AML-193 (cell line): ENCODE measurements at regions not wholly inside any gene's neighbourhood (a gene's known extent, or its start where the extent isn't known, plus 50 kb on each side); places are given as distances from the start of the nearest gene placed in this dataset.
"Not testable (repeated sequence)": the region's sequence is repeated elsewhere in the genome, so short reads cannot be mapped to it uniquely, and the experiment has no call there.

Source experiments
- DNase-seq, 2 experiments: peaks; one replicate each; lab custom pipeline; 2025; lab: John Stamatoyannopoulos, UW

DNA sequence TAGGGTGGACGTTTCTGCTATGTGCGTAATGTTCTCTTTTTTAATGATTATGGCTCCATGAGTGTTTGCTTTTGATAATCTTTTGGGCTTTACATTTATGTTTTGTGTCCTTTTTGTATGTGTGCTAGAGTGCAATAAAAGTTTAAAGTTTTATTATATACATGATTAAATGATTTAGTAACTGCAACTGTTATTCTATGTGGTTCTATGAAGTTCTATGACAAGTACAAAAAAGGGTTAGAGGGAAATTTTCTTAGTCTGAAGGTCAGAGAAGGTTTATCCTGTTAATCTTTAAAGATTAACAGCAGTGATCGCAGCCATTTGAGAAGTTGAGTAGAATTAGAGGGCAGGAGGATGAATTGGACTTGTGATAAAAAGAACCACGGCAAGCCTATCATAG is 386.4 kb upstream of the CHRM3 start:
- DNase-seq, result no peak

DNA sequence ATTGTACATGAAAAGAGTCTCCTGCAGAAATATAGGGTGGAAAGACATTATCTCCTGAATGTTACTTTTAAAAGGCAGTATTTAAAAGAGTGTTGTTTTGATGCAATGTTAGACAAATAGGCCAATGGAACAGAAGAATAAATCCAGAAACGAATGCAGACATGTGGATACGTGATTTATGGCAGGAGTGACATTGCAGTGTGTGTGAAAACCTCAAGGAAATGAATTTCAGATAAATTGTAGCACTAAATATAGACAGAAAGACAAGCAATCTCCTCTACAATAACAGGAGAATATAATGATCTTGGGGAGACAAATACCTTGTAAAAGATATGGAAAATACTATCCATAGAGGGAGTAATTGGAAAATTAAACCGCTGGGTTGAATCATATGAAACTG is 387.8 kb upstream of the CHRM3 start:
- DNase-seq, result no peak

DNA sequence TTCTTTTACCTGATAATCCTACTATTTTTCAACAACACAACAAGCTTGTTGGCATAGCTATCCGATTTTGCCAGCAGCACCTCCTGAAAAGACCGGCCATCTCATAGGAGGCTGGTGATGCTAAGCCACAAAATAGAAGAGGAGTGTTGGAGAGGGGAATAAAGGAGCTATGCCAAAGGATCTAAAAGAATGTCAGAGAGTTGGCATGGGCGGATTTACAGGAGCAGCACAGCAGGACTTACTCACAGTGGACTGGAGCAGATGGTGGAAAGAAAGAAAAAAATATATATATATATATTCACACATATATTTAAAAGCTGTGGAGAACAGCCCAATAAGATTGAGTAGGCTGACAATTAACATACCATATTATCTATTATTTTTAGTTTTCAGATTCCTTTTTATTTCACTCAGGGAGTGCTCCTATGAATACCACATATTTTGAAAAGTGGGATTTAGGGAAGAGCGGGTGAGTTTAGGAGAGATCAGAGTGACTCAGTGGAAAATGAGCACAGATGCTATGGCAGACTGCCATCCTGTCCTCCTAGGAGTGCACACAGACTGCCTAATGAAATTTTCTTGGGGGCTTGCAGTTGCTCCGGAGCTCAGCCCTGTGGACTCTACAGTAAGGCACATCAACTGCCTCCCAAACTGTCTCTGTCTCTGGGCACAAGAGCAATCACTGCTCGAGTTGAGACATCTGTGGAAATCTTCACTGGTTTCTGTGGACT is 394.4 kb upstream of the CHRM3 start:
- no peak for DNase-seq

DNA sequence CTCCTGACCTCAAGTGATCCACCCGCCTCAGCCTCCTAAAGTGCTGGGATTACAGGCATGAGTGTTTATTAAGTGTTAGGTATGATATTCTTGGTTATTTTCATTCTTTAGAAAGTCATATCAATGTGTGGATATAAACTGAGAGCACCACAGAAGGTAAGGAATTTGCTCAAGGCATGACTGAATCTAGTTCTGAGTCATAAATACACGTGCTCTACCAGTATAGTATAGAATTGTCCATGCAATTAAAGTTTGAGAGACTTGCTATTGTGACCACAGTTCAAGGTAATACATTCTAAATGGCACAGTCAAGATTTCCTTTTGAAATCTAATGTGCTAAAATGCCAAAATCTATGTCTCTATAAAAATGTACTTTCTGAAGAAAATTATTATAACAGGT is 401.1 kb upstream of the CHRM3 start:
- no peak for DNase-seq

DNA sequence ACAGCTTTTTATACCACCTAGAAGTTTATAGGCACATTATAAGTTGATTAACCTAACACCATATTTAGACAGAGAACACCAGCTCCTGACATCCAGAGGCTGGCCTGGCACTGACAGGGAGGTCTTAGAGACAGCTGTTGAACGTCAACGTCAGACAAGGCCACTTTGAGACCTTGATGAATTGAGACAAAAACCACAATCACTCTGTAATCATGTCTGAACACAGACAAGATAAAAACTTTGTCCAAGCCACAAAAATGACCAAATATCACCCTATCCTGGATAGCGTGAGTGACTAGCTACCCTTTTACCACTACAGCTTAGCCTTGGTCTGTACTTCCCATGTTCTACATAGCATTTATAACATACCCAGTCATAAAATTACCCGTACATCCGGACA is 403.6 kb upstream of the CHRM3 start:
- DNase-seq, result no peak

DNA sequence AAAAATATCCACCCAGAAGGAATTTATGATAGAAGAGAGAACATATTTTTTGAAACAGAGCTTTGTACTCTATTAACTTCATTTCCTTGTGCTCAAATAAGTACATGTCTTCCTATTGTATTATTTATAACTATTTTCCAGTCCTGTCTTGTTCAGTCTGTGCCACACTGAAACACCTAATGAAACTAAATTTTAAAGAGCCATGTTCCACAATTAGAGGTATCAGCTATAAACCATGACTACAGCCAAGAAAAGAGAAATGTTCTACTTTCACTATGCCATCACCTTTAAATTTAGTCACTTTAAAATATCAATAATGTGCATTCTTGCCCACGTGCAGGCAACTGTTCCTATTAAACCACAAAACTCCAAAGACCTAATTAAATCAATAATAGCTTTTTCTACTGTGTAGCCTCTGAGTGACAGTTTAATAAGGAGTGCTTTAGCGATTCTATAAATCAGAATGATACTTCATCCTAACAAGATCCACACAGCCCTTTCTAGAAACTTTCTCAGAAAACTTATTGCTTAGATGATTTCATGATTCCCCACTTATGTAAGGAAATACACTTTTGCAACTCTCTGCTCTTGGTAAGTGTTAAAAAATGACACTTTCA is 404.9 kb upstream of the CHRM3 start:
- DNase-seq, result no peak

DNA sequence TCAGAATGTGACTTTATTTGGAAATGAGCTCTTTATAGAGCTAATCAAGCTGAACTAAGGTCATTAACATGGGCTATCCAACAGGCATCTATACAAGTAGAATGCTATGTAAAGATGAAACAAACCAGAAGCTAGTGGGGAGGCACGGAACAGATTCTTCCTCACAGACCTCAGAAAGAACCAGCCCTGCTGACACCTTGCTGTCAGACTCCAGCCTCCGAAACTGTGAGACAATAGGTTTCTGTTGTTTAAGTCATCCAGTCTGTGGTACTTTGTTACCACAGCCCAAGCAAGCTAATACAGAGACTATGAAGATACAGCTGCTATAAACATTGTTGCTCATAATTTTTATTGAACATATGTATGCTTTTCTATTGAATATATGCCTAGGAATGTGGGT is 406.3 kb upstream of the CHRM3 start:
- no peak for DNase-seq

DNA sequence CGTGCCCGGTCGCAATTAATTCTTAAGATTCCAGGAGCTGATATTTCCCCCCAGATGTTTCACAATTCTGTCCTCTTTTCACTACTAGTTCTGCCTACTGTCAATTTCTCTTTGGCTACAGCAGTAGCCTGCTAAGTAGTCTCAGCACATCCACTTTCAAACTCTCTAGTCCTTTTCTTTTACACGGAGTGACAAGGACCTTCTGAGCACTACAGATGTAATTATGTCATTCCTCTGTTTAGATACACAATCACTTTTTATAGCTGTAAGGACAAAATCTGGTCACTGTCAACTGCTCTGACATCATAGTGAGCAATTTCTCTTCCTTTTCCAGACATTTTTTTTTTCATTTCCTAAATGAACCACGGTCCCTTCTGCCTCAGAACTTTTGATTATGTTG is 421.7 kb upstream of the CHRM3 start:
- DNase-seq, result no peak

DNA sequence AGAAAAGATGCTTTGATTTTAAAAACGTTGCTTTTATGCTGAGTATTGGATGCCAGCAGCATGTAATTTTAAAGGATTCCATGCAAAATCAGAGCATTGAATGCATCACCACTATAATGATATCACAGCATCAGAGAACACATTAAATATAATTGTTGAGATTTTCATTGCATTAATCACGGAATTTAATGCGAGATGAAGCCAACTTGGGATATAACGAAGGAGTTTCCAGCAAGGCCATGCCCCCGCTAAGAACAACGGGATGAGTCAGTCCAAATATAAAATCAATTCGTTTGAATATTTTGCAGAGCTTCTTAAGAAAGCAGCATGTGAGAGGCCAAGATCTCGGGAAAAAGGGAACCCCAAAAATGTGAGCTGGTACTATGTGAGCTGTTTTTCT is 423.4 kb upstream of the CHRM3 start:
- DNase-seq, result no peak

DNA sequence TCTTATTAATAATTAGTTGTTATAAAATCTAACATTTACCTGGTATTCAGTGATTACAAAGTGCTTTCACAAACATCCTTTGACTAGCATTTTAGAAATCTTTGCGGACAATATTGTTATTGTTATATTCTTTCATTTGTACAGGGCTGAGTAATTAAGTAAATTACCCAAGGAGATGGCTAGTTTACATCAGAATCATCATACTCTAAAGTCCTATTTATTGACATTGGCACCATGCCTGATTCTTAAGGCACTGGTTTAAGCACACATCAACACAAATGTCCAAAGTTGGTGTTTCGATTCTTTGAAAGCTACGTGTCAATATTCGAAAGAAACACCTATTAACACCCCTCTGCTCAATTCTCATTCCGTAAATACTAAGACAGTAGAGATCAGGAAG is 424.6 kb upstream of the CHRM3 start:
- DNase-seq, result no peak

DNA sequence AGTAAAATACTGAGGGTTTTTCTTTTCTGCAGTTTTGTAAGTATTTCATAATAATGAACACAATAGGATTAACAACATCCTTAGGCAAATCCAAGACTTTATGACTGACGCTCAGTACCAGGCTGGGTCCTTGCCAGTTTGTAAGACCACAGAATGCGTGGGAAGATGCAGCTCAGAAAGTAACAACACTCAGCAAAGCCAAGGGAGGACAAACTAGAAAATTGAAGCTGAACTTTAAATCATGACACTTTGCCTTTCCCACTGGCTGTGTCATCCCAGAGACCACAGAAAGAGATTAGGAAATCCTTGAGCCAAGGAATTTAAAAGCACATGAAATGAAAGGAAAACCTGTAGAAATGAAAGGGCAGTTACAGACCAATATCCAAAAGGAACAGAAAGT is 426.3 kb upstream of the CHRM3 start:
- no peak for DNase-seq

DNA sequence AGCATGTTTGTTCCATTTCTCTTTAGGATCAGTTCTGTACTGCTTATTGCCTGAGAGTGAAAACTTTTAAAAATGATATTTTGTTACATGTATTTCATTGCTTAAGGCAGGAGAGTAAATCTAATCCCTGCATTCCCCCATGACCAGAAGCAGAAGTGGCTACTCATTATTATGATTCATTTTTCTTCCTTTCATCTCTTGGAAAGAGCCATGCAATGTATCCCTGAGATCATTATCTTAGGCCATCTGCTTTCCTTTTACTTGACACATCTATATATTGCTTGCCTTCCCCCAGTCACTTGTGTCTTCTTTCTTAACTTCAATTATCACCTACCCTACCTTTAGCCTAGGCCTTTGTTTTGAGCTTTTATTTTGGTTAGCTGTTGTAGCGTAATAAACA is 430.4 kb upstream of the CHRM3 start:
- DNase-seq, result no peak

DNA sequence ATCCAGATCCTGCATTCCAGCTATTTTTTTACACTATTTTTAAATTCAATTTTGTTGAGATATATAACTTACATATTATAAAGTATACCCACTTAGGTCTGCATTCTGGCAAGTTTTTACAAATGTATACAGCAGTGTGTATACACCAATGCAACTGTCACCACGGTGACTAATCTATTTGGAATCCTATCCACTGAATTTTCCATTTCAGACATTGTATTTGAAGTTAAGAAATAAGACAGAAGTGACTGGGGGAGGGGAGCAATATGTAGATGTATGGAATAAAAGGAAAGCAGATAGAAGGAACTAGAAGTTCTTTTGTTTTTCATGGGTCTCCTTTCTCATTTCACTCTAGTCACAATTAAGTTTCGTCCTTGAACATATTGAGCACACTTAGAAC is 431.5 kb upstream of the CHRM3 start:
- DNase-seq, result no peak

DNA sequence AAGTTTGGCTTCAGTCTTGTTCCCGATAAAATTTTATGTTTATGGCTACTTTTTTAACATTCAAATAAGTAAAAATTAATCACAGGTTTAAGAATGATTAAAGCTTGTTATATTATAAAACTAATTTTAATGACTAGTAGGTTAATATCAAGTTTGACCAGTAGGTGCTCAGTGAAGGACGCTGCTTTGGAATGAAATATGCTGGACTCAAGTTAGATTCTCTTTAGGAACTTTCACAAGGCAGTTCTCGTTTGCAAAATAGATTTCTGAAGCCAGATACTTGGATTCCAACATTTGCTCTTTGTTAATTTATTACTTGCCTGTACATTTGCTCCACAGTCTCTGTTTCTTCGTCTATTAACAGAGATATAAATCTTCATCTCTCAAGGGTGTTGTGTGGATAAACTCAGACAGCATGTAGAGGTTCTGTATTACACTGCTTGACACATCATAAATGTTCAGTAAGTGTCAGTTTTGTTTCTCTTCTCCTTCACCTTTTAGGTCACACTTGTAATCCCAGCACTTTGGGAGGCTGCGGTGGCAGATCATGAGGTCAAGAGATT is 432.8 kb upstream of the CHRM3 start:
- no peak for DNase-seq

DNA sequence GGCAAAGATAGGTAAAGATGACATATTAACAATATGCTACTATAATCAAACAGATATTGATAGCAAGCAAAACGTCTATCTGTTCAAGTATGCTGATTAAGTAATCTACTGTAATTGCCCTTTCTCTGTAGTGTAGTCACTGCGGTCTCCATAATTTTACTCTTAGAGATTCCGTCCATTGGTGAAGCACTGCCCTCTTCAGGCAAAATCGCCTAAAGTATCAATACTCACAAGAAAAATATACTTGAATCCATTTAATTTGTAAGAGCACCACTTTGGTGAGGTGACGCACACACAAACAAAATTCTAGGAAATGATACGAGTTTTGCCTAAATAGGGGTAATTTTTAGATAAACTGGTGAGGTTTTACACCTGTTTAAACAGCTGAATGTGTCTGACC is 434.6 kb upstream of the CHRM3 start:
- peak in 1 of 2 experiments; percentile 6 for DNase-seq

DNA sequence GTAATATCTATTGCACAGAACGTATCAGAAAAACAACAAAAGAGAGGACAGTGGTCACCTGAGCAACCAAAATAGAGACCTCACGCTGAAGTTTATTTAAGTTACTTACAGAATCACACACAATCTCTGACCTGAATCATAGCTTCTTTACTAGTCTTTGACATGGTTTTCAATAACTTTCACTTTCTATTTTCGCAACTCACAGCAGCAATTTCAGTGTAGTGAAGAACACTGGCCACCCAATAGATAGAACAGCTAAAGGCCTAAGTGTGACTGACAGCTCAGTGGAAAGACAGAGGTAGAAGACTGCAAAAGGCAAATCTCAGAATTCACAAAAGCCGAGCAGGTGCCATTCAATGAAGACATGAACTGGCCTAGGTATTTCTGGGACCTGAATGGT is 435.6 kb upstream of the CHRM3 start:
- DNase-seq, result no peak

DNA sequence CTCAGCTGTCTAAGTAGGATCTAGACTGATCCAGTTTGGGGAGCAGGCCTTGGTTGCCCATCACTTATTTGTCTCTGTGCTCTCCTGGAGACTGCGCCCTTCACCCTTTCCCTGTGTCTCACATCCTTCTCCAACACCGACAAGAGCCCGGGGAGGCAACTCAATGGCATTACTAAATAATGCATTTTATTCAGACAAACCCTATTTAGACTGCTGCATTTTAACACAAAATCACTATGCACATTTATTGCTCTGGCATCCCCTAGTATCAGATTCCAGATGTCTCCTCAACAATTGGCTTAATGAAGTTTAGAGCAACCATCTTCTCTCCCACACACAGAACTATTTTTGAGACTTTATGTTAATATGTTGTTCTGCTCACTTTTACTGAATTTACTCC is 436.4 kb upstream of the CHRM3 start:
- DNase-seq, result no peak

DNA sequence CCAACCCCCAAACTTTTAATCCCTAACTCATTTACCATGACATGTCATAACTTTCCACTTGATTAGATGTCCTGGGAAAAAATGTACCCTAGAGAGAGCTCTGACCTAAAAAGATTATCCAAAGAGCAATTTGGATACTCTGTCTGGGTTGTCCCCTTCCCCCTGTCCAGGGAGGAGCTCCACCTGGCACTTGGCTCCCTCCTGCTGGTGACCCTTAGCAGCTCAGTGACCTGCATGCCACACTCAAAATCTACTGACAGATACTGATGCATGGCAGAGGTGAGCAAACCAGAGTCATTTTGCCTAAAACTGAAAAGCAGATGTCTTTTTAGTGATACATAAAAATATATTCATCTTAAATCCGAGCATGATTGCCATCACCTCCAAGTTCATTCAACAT is 442.3 kb upstream of the CHRM3 start:
- DNase-seq, result no peak

DNA sequence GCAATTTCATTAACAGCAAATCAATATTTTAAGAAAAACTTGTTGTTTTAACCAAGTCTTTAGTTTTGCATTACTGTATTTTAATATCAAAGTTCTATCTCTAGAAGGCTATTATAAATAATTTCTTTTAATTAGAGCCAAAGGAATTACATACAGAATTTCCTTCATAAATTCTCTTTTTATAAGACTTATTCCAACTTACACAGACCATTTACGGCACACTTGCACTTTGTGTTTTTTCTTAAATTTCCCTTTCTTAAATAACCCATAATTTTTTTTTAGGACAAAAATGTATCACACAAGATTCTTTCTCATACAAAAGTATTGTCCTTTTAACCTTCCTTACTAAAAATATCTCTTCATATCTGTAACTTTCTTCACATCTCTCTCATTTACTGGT is 458.5 kb upstream of the CHRM3 start:
- DNase-seq, result no peak

DNA sequence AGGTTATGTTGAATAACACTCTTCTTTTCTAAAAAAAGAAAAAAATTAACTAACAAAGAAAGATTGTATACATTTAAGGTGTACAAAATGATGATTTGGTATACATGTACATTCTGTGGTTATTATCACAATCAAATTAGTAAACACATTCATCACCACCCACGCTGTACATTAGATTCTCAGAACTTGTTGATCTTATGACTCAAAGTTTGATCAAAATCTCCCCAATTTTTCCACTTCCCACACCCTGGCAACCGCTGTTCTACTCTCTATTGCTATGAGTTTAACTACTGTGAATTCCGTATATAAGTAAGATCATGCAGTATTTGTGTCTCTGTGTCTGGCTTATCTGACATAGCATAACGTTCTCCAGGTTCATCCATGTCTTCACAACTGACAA is 469.5 kb upstream of the CHRM3 start:
- DNase-seq, result no peak

DNA sequence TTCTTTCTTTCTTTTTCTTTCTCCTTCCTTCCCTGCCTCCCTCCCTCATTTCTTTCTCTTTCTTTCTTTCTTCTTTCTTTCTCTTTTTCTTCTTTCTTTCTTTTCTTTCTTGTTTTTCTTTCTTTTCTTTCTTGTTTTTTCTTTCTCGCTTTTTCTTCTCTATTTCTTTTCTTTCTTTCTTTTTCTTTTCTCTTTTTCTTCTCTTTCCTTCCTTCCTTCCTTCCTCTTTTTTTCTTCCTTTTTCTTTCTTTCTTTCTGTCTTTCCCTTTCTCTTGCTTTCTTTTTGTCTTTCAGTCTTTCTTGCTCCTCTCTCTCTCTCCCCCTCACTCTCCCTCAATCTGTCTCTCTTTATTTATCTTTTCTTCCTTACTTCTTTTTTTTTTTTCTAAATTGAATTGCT is 472.0 kb upstream of the CHRM3 start:
- DNase-seq, result no peak

DNA sequence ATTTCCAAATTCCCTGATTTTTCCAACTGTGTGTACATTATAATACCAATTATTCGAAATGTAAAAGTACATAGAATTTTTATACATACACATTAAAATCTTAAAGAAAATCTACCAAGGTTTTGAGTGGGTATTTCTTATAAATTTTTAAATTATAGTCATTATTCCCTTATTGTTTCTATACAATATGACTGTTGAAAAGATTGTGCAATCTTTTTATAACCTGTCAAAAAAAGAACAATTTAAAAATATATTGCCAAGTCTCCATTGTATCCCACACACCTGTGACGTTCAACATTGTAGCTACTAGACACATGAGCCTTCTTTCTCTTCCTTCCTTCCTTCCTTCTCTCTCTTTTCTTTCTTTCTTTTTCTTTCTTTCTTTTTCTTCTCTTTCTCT is 473.2 kb upstream of the CHRM3 start:
- no peak for DNase-seq

DNA sequence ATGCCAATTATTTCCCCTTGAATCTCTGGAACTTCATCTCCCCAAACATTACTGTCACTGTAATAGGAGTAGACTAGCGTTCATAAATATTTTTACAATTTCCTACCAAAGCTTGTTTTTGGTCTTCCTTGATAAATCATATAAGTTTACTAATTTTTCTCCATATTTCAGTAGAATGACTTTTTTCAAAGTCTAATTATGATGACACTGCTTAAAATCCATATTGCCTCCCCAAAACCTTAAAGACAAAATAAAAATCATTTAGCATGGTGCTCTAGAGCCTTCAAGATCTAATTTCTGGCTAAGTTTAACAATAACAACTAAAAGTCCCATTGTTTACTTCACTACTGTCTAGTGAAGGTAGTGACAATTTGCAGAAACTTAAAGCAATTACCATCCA is 474.2 kb upstream of the CHRM3 start:
- no peak for DNase-seq

DNA sequence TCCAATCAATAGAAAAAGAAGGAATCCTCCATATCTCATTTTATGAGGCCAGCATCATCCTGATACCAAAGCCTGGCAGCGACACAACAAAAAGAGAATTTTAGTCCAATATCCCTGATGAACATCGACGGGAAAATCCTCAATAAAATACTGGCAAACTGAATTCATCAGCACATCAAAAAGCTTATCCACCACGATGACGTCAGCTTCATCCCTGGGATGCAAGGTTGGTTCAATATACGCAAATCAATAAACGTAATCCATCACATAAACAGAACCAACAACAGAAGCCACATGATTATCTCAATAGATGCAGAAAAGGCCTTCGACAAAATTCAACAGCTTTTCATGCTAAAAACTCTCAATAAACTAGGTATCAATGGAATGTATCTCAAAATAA is 483.6 kb upstream of the CHRM3 start:
- DNase-seq, result not testable (repeated sequence)
